Spleen (tissue), 7 donors: ENCODE measurements at regions not wholly inside any gene's neighbourhood (a gene's known extent, or its start where the extent isn't known, plus 50 kb on each side); places are given as distances from the start of the nearest gene placed in this dataset.

ENCODE experiments used
- CTCF ChIP-seq, 11 experiments: fragments of 200-600 bp in 7 of 11; fragments of 450-650 bp in 4 of 11; sonication (generic) in 4 of 11; IDR thresholded peaks in 8 of 11; conservative IDR thresholded peaks in 3 of 11; 1 replicate in 7 of 11; 2 replicates in 4 of 11; pipeline versions ENCODE4 v1.4.0 to v1.8.0; 2016 to 2021; ENCODE audit warnings: antibody characterized with exemption in 11 of 11, inconsistent platforms in 4 of 11, mild to moderate bottlenecking in 1 of 11
- POLR2A ChIP-seq, 3 donors: fragments of 450-650 bp; IDR thresholded peaks; one replicate each; pipeline ENCODE4 v1.5.1; 2017; ENCODE audit warnings: antibody characterized with exemption in 3 of 3, mild to moderate bottlenecking in 1 of 3
- POLR2AphosphoS5 ChIP-seq, 3 donors: sonication (generic); formaldehyde crosslinking; IDR thresholded peaks; one replicate each; pipeline ENCODE4 v1.5.1; 2017; ENCODE audit warnings: antibody characterized with exemption in 3 of 3
- donor health status: DM: no; HTN: no; CAD: no; lungs with moderate emphysema.
- donor health status: DM: no; HTN: no; CAD: no.
- donor health status: DM: no; HTN: no; CAD: no.

- TF ChIP-seq CTCF (IDR thresholded peaks at IDR 0.05 in 8 of 11, conservative IDR thresholded peaks at IDR 0.05 in 3 of 11) (no peak), POLR2A (IDR thresholded peaks at IDR 0.05) (no peak), POLR2AphosphoS5 (IDR thresholded peaks at IDR 0.05) (no peak)
Observed at GRCh38 chr9:16987026-16987425, 116.6 kb upstream of the BNC2 start.
